SW480 (cell line): ENCODE measurements at regions not wholly inside any gene's neighbourhood (a gene's known extent, or its start where the extent isn't known, plus 50 kb on each side); places are given as distances from the start of the nearest gene placed in this dataset.

ENCODE experiments used
- DNase-seq: peaks from one replicate; pipeline ENCODE4 v3.0.0-alpha.2; 2016; ENCODE audit warnings: low spot score

DNA sequence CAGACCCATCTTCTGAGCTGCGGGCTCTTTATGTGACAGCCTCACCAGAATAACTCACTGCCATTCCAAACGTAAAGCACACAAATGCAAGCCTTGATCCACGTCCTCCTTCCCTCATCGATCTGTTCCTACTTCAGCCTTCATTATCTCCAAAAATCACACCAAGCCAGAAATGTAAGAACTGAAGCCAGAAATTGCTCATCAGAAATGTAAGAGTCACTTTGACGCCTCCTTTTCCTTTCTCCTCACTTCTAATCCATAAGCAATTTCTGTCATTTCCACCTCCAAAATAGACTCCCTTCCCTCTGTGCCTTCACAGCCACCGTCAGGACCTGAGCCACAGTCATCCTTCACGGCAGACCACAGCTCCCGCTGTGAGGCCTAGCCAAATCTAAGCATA, 387.3 kb upstream of the B3GAT1 start:
- DNase-seq = no peak

GRCh38 chr11:134797411-134798089, 385.5 kb upstream of the B3GAT1 start:
- no peak for DNase-seq

GRCh38 chr11:134795017-134795416, 383.0 kb upstream of the B3GAT1 start:
- no peak for DNase-seq

- DNase-seq = no peak
These were observed 382.1 kb upstream of the B3GAT1 start for GRCh38 chr11:134794192-134794591.

GRCh38 chr11:134792677-134793076, 380.6 kb upstream of the B3GAT1 start:
- no peak for DNase-seq

DNA sequence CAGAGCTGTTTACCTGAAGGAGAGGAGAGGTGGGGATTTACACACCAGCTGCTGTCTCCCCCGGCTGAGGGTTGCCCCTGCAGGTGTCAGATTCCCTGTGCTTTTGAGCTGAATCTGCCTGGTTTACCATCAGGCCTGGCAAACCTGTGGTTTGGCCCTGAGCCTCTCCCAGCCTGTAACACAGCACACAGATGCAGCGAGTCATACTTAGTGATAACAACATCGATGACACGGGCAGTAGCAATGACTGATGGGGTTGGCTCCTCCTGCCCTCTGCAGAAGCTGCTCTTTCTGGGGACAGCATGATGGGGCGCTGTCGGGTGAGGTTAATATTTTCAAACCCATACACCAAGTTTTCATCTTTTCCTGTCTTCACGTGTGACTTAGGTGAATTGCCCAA, 380.0 kb upstream of the B3GAT1 start:
- peak; percentile 17 for DNase-seq

DNA sequence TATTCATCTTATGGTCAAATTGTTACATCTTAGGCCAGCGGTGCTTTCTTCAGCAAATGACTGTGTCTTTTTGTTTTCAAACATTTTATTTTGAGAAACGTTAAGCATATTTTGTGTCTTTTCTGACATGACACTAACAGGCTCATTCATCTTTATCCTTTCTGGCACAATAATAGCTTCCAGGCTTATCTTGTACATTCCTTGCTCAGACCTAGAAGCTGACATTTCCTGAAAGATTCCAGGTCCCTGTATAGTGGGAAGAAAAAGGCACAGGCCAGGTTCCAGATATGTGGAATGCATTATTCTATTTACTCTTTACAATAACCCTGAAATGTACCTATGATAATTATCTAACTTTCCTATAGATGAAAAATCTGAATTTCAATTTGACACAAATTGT, 379.1 kb upstream of the B3GAT1 start:
- DNase-seq = no peak

GRCh38 chr11:134789104-134789503, 377.1 kb upstream of the B3GAT1 start:
- no peak for DNase-seq

GRCh38 chr11:134786636-134787035, 374.6 kb upstream of the B3GAT1 start:
- no peak for DNase-seq

GRCh38 chr11:134785660-134786284, 373.7 kb upstream of the B3GAT1 start:
- no peak for DNase-seq

DNA sequence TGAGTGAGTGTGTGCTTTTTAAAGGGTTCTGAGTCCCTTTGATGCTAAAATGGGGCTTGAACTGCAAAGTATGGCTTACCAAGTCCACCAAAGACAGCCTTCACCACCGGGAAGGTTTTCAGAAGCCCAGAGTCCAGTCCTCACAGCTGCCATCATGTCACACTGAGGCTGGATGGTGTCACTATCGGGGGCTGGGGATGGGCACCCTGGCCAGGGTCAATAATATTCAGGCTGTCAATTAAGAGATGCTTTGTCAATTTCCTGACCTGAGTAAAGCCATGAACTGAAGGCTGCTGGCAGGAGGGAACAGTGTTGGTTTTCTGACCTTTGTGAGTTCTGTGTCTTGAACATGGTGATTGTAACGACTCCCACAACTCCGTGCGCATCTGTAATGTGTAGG, 373.0 kb upstream of the B3GAT1 start:
- DNase-seq = no peak

DNA sequence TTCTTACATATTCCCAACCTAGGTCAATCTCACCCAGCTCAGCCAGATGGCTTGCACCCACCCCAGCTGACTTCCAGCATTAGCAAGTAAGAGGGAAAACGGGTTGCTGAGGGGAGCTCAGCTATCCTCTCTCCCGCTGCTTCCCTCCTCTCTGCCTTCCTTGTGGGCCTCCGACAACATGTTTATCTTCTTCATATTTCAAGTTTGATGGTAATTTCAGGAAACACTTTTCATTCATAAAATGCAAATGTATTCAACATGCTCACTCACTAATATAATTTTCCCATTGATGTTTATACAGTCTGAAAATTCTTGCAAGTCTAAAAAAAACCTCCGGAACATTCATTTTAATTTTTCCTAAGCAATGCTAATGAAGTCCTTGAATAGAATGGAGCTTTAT, 372.5 kb upstream of the B3GAT1 start:
- DNase-seq = no peak

GRCh38 chr11:134784046-134784445, 372.0 kb upstream of the B3GAT1 start:
- no peak for DNase-seq

DNA sequence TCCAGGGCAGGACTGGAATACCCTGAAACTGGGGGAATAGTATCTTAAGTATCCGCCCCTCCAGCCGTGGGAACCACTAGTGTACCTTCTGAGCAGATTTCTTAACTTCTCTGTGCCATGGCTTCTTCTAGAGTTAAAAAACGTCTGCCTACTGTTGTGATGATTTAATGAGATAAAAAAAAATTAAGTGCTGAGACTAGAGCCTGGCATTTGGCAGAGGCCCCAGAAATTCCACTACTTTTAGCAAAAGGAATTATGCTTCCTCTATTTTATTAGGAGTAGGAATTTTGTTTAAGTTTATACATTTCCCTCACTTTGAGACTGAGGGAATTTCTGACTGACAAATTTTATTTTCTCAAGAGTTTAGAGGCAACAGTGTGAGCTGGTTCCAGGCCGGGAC, 371.2 kb upstream of the B3GAT1 start:
- DNase-seq = no peak

DNA sequence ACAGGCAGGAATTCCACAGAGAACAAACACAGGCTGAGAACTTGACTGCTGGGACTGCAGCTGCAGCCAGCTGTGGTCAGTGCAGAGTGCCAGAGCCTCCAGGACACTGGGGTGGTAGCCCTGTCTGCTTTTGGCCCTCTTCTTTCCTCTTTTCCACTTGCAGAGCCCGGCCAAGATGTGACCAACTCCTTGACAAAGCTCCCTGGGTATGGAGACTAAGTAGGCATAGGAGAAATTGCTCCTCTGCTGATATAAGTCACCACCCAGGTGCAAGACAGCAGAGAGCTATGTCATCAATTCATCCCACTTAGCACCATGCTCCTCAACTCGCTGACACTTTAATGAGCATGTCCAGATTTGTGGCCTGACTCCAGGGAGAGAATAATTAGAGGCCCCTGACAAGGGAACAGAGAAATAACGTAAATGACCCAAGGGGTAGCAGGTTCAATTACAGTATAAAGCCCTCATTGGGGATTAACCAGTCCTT, 369.4 kb upstream of the B3GAT1 start:
- DNase-seq = no peak

- DNase-seq = no peak
These were observed 368.6 kb upstream of the B3GAT1 start for GRCh38 chr11:134780486-134781147.

DNA sequence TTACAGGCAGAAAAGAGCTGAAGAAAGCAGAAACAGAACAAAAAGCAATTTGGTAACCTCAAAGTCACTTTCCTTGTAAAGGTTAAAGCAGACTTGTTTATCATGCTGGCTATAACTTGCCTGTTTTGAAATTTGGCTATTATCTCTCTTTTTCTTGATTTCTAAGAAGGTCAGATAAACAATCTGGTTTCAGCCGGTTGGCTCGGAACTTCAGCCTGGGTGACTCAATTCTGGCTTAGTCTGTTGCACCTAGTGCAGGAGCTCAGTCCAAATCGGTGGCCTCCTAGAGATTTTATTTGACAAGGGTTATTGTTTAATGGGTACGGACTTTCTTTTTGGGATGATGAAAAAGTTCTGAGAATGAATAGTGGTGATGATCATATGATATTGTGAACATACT, 367.1 kb upstream of the B3GAT1 start:
- DNase-seq = no peak

DNA sequence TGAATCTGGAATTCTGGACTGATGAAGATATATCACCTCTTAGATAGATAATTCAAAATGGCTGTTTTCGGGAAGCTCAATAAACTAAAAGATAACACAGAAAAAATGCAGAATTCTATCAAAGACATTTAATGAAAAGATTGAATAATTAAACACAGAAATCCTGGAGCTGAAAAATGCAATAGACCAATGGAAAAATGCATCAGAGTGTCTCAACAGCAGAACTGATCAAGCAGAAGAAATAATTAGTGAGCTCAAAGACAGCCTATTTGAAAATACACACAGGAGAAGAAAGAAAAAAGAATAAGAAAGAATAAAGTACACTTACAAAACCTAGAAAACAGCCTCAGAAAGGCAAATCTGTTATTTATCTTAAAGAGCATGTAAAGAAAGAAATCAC, 356.4 kb upstream of the B3GAT1 start:
- DNase-seq = no peak

DNA sequence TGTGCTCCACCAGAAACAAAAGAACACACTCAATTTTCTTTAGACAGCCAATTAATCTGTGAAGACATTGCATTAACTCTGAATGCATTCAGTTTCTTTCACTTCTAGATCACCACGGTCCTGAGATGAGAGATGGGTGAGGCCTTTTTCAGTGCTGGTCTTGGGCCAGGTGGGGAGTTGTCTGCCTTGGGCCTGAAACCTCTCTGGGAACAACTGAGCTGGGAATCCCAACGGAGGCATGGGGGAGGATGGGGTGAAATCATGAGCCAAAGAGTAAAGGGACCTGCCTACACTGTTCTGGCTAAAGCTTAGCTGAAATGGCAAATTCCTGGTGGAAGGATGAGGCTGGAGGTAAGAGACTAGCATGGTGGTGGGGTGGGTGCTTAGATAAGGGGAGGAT, 353.5 kb upstream of the B3GAT1 start:
- DNase-seq = no peak

DNA sequence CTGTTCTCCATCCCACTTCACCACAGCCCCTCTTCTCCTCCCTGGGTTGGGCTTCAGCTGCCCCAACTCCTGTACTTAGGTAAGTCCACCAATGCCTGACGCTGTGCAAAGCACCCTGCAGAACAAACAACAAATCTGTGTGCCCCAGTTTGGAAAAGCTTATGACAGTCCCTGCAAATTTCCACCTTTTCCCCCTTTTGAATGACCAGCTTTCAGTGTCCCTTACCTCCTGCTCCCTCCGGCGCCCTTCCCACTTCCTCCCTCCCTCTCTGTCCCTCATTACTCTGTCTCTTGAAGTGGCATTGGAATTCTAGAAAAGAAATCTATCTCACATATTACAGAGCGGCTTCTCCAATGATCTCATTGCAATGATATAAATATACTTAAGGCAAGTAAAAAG, 352.9 kb upstream of the B3GAT1 start:
- no peak for DNase-seq

- no peak for DNase-seq
These were observed 352.3 kb upstream of the B3GAT1 start for GRCh38 chr11:134764367-134764766.

GRCh38 chr11:134763030-134763388, 351.0 kb upstream of the B3GAT1 start:
- no peak for DNase-seq

- no peak for DNase-seq
These were observed 350.4 kb upstream of the B3GAT1 start for GRCh38 chr11:134762248-134763029.
